HCEC 1CT (cell line): ENCODE measurements at regions not wholly inside any gene's neighbourhood (a gene's known extent, or its start where the extent isn't known, plus 50 kb on each side); places are given as distances from the start of the nearest gene placed in this dataset.

ENCODE experiments used
- DNase-seq: peaks from one replicate; pipeline ENCODE4 v3.0.0-alpha.2; 2017

GRCh38 chr12:24198936-24199671 lies 249.6 kb upstream of the SOX5 start:
- DNase-seq = no peak

GRCh38 chr12:24198070-24198469 lies 248.6 kb upstream of the SOX5 start:
- DNase-seq = no peak

- DNase-seq = no peak
Measured at GRCh38 chr12:24197532-24197931, 248.1 kb upstream of the SOX5 start.

GRCh38 chr12:24195063-24195462 lies 245.6 kb upstream of the SOX5 start:
- DNase-seq = no peak

GRCh38 chr12:24191117-24191516 lies 241.6 kb upstream of the SOX5 start:
- no peak for DNase-seq

- DNase-seq = no peak
Measured at GRCh38 chr12:24185782-24186181, 236.3 kb upstream of the SOX5 start.

- DNase-seq = no peak
Measured at GRCh38 chr12:24177889-24178288, 228.4 kb upstream of the SOX5 start.

GRCh38 chr12:24175929-24176328 lies 226.5 kb upstream of the SOX5 start:
- DNase-seq = no peak

- no peak for DNase-seq
Measured at GRCh38 chr12:24175284-24175683, 225.8 kb upstream of the SOX5 start.

GRCh38 chr12:24173067-24173466 lies 223.6 kb upstream of the SOX5 start:
- DNase-seq = no peak

- DNase-seq = no peak
Measured at GRCh38 chr12:24172773-24173066, 223.2 kb upstream of the SOX5 start.

GRCh38 chr12:24172031-24172772 lies 222.7 kb upstream of the SOX5 start:
- no peak for DNase-seq

GRCh38 chr12:24155042-24155441 lies 205.6 kb upstream of the SOX5 start:
- DNase-seq = no peak

GRCh38 chr12:24153079-24153478 lies 203.6 kb upstream of the SOX5 start:
- no peak for DNase-seq

- no peak for DNase-seq
Measured at GRCh38 chr12:24152270-24152669, 202.8 kb upstream of the SOX5 start.

- DNase-seq = no peak
Measured at GRCh38 chr12:24143928-24144327, 194.5 kb upstream of the SOX5 start.

GRCh38 chr12:24139035-24139434 lies 189.6 kb upstream of the SOX5 start:
- no peak for DNase-seq

GRCh38 chr12:24138041-24138440 lies 188.6 kb upstream of the SOX5 start:
- no peak for DNase-seq

GRCh38 chr12:24135158-24135850 lies 185.8 kb upstream of the SOX5 start:
- no peak for DNase-seq

GRCh38 chr12:24134092-24134491 lies 184.6 kb upstream of the SOX5 start:
- DNase-seq = no peak

- no peak for DNase-seq
Measured at GRCh38 chr12:24133384-24133783, 183.9 kb upstream of the SOX5 start.

GRCh38 chr12:24127919-24128721 lies 178.7 kb upstream of the SOX5 start:
- DNase-seq = no peak

GRCh38 chr12:24125280-24125679 lies 175.8 kb upstream of the SOX5 start:
- no peak for DNase-seq
